GM19395 (cell line): ENCODE measurements at regions not wholly inside any gene's neighbourhood (a gene's known extent, or its start where the extent isn't known, plus 50 kb on each side); places are given as distances from the start of the nearest gene placed in this dataset.

Experiments
- ATAC-seq: cut with Tn5 transposase; IDR thresholded peaks from one replicate; pipeline ENCODE4 v1.9.1; 2021; ENCODE audit warnings: mild to moderate bottlenecking, moderate library complexity; ENCODE audit not compliant: unreplicated experiment

GRCh38 chr13:107767119-107767518 is 448.2 kb downstream of the LIG4 start:
- no peak for ATAC-seq

DNA sequence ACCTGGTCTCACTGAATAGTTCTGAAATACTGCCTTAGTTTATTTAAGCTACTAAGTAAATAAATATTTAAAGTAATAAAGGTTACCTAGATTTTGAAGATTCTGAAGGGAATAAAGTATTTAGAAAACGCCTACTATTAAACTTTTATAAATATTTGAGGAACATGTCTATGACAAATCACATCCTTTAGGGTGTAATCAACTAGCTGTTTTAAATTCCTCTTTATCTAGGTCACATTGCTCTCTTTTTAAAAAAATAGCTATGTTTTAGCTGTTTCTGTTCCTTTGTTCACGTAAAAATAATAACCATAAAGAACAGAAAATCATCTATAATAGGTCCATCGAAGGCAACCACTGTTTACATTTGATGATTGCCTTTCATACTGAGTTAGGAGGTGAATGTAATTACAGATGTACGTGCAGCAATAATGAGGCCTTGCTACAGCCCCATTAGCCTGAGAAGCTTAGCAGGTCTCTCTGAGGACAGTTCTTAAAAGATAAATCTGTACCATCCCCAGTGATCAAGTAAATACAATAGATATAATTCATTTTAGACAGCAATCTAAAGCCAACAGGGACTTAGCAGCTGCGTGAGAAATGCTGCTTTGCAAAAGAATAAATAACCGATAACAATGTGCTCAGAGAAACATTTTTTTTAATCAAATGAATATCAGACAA is 449.5 kb downstream of the LIG4 start:
- ATAC-seq, result no peak

DNA sequence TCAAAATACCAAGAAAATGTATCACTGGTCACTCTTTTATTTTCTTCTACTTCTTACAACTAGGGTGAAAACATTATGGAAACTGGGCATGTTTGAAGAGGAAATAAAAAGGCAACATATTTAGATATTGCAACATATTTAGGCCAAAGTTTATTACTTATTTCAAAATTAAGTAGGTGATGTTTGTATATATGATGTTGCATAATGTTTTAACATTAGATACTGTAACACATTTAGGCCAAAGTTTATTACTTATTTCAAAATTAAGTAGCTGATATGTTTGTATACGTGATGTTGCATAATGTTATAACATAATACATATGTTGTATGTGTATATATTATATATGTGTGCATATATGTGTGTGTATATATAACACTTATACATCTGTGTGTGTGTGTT is 451.3 kb downstream of the LIG4 start:
- no peak for ATAC-seq

DNA sequence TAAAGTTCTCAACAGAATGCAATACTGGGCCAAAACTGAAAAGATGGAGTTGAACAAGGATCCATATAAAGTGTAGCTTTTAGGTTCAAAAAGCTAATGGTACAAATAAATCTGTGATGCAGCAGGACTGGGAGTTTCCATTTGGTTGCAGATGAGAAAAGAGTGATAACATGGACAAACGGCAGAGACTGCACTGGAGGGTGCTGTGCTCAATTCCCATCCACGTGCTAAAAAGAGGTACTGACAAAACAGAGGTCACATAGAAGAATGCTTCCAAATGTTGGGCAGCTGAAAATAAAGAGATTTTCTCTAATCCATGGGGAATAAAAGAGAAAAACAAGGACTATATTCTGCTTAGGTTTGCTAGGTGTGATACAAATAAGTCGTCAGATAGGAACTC is 461.6 kb downstream of the LIG4 start:
- no peak for ATAC-seq

DNA sequence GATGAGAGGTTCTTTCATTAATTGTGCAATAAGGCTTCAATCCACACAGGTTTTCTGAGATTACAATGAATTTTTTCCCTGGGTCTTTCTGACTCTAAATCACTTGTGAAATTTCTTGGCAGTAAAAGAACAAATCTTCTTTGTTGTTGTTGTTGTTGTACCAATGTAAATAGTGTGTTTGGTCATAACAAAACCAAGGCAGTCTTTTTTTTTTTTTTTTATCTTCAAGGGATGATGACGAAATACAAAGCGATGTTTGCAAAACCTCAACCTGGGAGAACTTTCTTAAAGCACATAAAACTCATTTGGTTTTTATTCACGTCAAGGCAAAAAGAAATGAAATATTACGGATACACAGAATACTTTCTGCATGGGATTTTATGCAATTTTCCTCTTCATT is 462.0 kb downstream of the LIG4 start:
- no peak for ATAC-seq

- no peak for ATAC-seq
These were observed 471.4 kb downstream of the LIG4 start for GRCh38 chr13:107743983-107744382.

DNA sequence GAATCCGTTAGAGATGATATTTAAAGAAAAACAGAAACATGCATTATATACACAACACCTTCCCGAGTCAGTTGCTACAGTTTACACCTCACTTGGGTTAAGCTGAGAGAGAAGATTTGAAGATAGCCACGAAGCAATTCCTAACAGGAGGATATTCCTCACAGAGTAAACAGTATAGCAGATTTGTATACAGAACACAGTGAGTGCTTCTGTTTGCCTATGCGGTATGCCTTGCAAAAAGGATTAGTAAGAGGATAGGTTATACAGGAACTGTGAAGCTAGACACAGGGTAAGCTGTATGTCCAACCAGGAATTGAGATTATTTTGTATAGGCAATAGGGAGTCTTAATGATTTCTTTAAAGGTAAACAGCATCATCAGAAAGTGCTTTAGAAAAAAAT is 471.8 kb downstream of the LIG4 start:
- no peak for ATAC-seq

DNA sequence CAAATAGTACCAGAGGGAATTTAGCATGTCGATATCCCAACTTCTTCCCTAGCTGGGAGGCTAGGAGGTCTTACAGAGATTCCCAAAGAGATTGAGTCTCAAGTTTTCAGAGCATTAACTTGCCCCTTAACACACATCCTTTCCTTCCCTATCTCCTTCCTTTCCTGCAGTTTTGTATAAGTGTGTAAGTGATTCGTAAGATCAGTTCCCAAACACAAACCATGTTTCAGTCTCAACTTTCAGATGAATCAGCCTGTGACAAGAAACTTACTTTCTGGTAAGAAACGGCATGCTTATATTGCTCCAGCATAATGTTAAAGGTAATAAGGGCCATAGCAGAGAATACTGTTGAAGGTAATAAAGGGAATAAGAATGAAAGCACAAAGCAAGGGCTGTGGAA is 472.2 kb downstream of the LIG4 start:
- no peak for ATAC-seq

- no peak for ATAC-seq
These were observed 472.8 kb downstream of the LIG4 start for GRCh38 chr13:107742544-107742943.

DNA sequence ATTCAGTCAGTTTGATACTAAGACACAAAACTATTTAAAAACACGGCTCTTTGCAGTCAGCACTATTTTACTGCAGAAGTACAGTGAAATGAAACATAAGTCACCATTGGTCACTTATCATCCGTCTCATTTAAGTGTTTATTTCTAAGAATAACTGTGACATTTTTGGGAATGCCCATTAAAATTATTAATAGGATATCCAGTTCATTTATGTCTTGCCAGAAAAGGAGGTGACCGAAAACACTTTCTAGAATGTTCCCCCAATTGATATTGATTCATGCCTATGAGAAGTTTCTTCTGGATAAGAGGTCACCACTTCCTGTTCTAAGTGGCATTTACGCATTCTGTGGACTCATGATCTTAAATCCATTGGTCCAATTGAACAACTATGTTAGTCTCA is 477.3 kb downstream of the LIG4 start:
- no peak for ATAC-seq

DNA sequence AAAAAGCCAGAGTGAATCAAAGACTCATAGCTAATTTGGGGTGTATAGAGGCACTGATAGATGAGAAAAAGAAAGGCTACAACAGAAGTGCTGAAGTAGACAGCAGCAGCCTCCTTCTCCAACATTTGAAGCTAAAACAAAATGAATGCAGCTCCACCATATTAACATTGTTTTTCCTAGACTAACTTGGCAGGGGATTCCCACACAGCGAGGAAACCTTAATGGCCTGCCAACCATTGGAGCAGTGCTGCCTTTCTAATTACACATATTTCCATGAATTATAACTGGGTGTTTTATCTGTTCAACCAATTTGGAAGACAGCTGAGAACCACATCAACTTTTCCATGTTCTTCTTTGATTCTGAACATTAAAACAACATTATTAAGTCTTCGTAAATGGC is 478.6 kb downstream of the LIG4 start:
- no peak for ATAC-seq

- no peak for ATAC-seq
These were observed 479.2 kb downstream of the LIG4 start for GRCh38 chr13:107736170-107736569.

DNA sequence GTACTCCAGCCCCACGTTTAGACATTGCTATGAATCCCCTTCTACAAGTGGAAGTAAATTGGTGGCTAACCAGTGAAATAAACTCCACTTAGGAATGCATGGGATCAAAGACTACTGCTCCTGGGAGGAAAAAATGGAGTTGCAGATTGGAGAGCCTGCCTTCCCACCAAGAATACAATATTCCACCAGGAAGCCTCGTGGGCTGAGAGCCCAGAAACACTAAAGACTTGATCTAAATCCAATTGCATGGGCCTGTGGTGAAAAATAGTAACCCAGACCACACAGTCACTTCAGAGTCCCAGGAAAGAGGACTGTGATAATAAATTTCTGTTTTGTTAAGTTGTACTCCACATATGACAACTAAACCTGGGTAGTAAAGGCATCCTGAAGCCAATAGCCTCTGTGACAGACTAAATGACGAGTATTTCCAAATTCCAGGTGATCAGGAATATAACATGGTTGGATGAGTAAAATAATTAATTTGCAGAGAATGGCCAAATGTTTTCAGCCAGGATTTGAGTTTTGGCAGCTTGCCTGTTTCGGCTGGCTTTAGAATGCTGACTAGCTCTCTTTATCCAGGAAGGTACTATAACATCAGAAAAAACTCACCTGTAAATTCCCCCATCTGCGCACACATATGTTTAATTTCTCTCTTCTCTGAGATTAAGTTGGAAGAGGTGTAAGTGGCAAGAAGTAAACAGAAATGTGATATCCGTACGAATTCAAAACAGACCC is 480.3 kb downstream of the LIG4 start:
- ATAC-seq, result no peak

DNA sequence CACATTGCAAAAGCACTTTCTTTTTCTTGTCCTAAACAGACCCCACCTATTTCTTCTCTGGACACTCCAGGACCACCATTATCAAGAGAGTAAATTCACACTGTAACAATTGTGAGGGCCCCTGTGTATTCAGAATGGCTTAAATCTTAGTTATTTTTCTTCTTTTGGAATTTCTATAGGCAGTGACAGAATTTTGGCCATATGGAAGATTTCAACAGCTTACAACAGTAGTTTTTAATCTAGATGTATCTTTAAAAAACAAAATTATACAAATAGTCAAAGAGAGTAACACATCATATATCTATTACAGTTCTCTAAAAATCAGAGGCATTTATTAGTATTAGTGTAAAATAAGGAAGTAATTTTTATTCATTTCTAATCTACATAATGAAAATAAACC is 482.1 kb downstream of the LIG4 start:
- ATAC-seq, result no peak

- no peak for ATAC-seq
These were observed 484.5 kb downstream of the LIG4 start for GRCh38 chr13:107730813-107731212.

DNA sequence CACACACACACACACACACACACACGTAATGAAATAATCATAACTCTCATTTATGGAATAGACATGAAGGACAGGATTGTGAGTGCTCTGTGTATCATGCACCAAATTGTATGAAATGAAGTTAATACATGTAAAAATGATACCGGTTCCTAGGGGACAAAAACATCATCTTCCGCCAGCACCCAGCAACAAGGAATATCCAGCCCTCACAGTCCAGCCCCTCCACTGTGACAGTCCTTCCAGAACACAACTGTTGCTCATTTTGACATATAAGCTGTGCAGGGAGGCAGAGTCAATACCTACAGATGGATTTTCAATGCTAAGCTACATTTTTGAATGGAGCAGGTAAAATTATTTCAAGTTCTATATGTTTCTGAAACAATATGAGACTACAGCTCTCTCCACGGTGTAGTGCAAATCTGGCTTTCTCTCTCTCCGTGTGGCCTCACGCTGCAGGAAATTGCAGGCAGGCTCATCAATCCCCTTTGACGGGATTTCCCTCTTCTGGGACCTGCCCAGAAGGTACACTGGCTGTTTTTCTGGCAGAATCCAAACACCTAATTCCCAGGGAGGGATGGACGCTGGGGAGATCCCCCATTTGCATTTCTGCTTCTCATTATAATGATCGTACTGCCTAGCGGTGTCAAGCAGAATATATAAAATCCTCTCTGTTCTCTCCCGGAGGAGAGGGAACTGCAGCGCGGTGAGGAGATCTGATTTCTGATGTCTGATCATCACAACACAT is 494.0 kb downstream of the LIG4 start:
- ATAC-seq, result no peak

GRCh38 chr13:107716741-107717140 is 498.6 kb downstream of the LIG4 start:
- ATAC-seq, result no peak

DNA sequence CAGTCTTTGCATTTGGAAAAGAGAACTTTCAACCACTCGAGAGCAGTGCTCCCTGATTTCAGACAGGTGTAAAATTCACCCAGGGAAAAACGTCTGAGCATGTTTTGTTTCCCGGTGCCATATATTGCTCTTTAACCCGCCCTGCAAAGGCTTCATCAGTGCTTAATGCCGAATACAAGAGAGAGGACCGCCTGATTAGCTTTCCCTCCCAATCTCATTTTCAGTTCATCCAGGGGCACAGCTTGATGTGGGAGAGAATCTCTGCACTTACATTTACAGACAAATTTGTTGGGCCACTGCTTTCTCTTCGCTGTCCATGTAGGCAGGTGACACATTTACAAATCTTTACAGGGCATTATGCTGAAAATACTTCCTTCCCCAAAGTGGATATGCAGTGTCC is 499.1 kb downstream of the LIG4 start:
- ATAC-seq, result no peak

GRCh38 chr13:107715496-107715895 is 499.8 kb downstream of the LIG4 start:
- ATAC-seq, result no peak

DNA sequence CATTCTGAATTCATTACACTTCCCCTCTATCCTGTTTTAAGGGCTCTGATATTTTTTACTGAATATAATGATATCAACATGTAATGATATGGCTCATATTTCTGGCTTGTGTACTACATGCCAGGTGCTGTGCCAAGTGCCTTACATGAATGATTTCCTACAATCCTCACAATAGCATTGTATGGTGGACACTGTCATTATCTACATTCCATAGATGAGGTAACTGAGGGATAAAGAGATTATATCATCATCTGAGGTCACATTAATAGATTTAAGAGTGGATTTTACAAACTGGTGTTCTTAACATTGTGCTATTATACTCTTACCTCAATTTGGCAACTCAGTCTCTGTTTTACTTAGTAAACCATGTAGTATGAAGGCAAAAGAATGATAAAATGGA is 502.0 kb downstream of the LIG4 start:
- ATAC-seq, result no peak

- ATAC-seq, result no peak
These were observed 503.0 kb downstream of the LIG4 start for GRCh38 chr13:107712145-107712860.
